SU-DHL-6 (cell line): ENCODE measurements at regions not wholly inside any gene's neighbourhood (a gene's known extent, or its start where the extent isn't known, plus 50 kb on each side); places are given as distances from the start of the nearest gene placed in this dataset.

Experiments used
- EZH2phosphoT487 ChIP-seq: fragments of 200-600 bp; sonication (generic), shearing (Covaris generic); conservative IDR thresholded peaks from 2 replicates; pipeline ENCODE4 v1.6.1; 2018; ENCODE audit warnings: mild to moderate bottlenecking, antibody characterized with exemption, low read length, moderate library complexity, mixed read lengths
- TF ChIP-seq, protein P1 (sequence below): fragments of 200-600 bp; sonication (generic); IDR thresholded peaks from one replicate; pipeline ENCODE4 v1.5.1; 2017; ENCODE audit warnings: antibody characterized with exemption, mild to moderate bottlenecking, low read length, moderate library complexity; ENCODE audit not compliant: insufficient read depth, poor library complexity, severe bottlenecking

DNA sequence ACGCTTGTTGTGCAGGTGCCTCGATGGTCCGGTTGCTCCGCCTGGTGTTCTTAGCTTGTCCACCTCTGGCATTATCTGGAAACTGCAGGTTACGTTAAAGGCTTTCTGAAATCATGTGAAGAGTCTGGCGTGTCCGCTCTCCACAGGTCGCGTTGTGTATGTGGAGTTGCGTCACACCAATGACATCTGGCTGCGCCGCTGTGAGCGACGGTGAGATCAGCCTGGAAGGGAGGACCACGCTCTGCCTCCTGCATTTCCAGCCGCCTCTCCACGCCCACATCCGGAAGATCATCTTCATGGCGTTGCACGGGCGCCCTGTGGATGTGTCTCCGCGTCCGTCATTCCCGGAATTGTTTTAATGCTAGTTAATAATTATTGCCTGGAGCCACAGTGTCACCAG lies 50.6 kb upstream of the GALNT9 start:
- TF ChIP-seq, protein P1, sequence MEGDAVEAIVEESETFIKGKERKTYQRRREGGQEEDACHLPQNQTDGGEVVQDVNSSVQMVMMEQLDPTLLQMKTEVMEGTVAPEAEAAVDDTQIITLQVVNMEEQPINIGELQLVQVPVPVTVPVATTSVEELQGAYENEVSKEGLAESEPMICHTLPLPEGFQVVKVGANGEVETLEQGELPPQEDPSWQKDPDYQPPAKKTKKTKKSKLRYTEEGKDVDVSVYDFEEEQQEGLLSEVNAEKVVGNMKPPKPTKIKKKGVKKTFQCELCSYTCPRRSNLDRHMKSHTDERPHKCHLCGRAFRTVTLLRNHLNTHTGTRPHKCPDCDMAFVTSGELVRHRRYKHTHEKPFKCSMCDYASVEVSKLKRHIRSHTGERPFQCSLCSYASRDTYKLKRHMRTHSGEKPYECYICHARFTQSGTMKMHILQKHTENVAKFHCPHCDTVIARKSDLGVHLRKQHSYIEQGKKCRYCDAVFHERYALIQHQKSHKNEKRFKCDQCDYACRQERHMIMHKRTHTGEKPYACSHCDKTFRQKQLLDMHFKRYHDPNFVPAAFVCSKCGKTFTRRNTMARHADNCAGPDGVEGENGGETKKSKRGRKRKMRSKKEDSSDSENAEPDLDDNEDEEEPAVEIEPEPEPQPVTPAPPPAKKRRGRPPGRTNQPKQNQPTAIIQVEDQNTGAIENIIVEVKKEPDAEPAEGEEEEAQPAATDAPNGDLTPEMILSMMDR = no peak
- no peak for TF ChIP-seq EZH2phosphoT487
